ENCODE measurements at regions not wholly inside any gene's neighbourhood (a gene's known extent, or its start where the extent isn't known, plus 50 kb on each side); places are given as distances from the start of the nearest gene placed in this dataset.

DNA sequence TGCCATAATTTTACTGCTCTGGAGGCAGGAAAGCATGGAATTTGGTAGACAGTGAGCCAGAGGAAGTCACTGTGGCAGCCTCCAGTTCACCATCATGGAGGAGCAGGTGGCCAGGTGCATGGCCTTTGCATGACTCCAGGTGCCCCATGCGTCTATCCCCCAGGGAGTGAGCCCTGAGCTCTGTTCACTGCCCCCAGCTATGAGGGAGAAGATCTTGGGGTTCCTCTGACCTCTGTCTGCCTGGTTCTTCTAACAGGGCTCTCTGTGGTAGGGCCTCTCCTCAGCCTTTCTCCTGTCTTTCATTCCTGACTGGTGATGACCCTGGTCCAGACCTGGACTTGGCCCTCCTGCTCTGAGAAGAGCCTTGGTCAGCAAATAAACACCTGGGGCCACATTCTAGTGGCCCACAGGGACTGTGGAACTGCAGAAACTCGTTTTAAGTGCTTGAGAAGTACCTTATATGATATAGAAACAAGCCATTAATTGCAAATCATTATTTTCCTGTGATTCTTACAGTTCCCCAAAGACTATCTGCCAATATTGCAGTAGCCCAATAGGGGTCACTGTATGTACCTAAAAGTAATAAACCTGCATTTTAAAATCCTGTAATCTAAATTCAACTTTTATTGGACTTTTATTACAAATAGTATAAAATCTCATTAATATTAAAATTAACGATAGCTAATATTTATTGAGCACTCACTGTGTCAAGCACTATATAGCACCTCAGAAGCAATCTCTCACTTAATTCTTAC lies 120.0 kb upstream of the SYT13 start:
- TF ChIP-seq, protein P1, sequence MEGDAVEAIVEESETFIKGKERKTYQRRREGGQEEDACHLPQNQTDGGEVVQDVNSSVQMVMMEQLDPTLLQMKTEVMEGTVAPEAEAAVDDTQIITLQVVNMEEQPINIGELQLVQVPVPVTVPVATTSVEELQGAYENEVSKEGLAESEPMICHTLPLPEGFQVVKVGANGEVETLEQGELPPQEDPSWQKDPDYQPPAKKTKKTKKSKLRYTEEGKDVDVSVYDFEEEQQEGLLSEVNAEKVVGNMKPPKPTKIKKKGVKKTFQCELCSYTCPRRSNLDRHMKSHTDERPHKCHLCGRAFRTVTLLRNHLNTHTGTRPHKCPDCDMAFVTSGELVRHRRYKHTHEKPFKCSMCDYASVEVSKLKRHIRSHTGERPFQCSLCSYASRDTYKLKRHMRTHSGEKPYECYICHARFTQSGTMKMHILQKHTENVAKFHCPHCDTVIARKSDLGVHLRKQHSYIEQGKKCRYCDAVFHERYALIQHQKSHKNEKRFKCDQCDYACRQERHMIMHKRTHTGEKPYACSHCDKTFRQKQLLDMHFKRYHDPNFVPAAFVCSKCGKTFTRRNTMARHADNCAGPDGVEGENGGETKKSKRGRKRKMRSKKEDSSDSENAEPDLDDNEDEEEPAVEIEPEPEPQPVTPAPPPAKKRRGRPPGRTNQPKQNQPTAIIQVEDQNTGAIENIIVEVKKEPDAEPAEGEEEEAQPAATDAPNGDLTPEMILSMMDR (IDR thresholded peaks at IDR 0.05; ENCODE audit: borderline replicate concordance, extremely low read depth, low read length, poor library complexity, severe bottlenecking) = peak; percentile 47
- no peak for TF ChIP-seq EZH2 (IDR thresholded peaks at IDR 0.05; ENCODE audit: borderline replicate concordance, low read depth, low read length, severe bottlenecking)

All from DND-41 (cell line).